HG02623 (cell line): ENCODE measurements at regions not wholly inside any gene's neighbourhood (a gene's known extent, or its start where the extent isn't known, plus 50 kb on each side); places are given as distances from the start of the nearest gene placed in this dataset.

ENCODE experiments used
- ATAC-seq: cut with Tn5 transposase; IDR thresholded peaks from one replicate; pipeline ENCODE4 v1.9.1; 2021; ENCODE audit warnings: moderate library complexity; ENCODE audit not compliant: unreplicated experiment

DNA sequence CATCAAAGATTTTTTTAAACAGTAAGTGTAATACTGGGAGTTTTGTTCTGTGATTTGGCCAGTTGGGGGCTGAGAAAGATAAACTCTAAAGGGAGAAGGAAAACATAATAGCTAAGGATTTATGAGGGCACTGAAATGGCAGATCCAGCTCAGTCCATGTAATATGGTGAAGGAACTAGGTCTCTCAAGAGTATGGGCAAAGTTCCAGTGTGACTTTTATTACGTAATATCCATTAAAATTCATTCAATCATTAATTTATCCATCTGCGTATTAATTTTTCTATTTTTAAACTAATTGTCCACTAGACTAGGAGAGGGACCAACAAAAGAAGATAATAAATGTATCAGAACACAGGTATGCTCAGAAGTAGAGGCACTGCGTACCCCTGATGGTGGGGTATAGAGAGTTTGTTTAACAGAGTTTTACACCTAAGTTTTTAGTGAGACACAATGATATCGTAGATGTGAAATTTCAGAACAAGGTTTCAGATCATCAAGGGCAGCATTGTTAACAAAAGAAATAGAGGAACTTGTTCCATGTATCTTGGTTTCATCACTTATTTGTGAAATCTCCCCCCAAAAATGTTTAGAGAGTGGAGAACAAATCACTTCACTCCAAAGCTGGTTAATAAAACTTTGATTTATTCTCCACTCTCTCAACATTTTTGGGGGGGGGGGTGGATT, 351.1 kb downstream of the GRXCR1 start:
- ATAC-seq, result no peak

DNA sequence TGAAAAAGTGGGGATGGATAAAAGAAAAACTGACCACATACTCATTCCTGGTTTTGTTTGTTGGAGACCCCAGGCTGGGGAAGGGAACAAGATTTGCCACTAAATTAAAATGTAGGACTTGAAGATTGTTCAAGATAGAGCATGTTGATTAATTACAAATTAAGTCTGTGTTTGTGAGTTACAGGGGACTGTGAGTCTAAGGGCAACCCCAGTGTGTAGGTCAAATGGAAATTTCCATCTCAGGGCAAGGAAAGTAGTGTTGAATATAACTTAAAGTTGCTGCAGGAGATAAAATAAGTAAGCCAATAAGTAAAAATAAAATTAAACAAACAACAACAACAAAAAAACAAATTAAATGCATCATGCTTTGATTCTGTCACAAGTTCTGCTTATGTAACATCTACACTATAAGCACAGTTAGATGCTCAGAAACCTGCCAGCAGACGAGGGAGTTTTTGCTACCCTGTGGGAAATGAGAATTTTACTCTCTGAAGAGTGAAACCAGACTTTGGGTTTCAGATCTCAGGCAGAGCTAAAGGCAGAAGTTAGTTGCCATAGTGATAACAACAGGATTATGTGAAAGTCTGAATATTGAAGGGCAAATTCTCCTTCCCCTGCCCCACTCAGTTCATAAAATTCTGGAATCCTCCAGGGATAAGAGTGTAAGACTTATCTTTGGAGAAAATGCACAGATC, 352.3 kb downstream of the GRXCR1 start:
- ATAC-seq, result peak; percentile 98

DNA sequence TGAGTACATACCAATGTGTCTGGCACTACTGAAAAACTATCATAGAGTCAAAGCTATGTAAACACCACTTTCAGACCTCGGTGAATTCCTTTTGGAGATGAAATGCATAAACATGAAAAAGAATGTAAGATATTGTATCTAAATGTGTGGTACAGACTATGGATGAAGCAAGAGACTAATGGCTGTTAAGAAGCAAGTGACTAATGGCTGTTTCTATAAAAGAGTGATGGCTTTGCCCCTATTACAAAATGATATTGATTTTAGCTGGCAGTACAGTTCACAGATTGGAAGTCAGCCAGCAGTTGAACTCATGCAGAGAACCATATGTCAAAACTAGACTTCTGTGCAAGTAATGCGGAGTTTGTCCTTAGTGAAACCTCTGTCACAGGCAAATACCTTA, 359.3 kb downstream of the GRXCR1 start:
- no peak for ATAC-seq

DNA sequence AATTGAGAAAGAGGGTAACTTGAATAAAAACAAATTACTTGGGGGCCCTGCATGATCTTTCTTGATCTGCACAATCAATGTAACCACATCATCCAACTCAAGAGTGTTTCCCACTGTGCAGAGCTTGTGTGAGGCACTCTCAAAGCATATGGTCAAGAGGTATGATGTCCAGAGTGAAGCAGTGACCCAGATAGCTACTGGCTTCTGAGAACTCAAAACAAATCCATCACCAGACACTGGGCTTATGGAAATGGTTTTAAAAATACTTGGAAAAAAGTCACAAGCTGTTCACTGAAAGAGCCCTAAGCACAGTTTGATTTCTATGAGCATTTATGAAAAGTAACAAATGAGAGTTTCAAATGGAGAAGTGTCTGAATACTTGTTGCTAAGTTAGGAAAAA, 361.0 kb downstream of the GRXCR1 start:
- ATAC-seq, result no peak

DNA sequence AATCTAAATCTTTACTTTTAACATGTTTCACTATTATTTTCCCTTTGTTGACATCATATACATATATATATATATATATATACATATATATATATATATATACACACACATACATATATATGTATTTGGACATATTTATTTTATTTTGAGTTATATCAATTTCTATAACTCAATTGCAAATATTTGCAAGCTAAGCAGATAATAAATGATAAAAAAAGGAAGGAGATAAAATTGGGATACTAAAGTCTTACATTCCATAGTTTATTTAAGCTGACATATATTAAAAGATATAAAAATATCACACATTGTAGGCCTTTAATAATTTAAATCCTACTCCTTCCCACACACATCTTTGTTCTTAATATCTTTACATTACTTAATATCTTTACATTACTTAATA, 372.2 kb downstream of the GRXCR1 start:
- no peak for ATAC-seq

DNA sequence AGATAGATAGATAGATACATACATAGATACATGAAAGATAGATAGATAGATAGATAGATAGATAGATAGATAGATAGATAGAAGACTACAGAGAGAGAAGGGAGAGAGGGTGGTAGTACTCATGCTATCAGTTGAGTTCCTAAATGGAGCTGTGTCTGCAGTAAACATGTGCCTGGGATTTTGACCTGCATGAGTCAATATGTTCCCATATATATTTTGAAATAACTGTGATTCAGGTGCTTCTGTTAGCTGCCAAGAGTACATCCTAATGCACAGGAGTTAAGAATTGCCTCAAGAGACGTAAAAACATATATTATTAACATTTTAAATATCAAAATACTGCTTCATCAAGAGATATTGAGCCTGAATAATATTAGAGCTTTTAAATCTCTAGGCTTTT, 379.4 kb downstream of the GRXCR1 start:
- no peak for ATAC-seq

DNA sequence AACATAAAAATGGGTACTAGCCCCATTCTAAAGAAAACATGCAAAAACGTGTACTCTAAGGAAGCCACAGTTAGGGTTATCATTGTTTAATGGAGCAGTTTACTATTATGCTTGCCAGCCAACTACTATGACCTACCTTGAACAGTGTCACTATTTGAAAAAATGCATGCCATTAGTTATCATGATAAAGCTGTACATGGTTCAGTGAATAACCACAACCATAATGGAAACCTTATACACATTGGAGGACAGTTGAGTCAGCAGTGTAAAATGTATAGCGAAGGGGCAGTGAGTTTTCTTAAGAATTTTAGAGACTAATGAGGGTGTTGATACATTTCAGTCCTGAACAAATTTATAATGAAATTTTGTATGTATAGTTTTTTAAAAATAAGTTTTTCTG, 381.9 kb downstream of the GRXCR1 start:
- no peak for ATAC-seq

DNA sequence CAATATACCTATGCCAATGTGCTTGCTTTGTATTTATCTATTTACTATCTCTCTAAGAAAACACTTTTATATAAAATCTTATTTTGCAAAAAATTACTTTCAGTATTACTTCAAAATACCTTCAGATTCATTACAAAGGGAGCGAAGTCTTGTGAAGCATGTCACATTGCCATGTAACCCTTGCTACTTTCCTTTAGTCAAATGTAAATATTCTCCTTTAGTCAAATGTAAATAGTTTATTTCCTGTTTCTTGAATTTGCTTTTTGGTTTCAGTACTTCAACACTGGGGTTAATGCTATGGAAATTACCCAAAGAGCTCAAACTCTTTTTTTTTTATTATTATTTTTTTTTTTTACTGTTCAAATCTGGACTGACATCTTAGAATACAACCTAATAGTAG, 383.3 kb downstream of the GRXCR1 start:
- ATAC-seq, result no peak

DNA sequence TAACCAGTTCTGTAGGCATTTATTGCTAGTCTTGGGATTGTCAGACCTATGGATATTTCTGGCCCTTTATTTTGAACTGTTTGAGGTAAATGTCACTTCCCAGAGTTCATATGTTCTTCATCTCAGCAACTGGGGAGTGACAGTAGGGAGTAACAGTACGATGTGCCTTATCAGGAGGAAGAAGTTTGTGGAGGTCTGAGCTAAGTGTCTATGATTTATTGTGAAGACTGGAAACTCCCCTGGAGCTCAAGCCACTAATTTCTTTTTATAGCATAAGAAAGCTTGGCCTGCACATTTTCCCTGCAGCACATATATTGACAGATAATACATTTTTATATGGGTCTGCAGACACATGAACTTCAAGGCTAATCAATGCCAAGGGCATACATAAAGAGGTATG, 383.8 kb downstream of the GRXCR1 start:
- ATAC-seq, result no peak

DNA sequence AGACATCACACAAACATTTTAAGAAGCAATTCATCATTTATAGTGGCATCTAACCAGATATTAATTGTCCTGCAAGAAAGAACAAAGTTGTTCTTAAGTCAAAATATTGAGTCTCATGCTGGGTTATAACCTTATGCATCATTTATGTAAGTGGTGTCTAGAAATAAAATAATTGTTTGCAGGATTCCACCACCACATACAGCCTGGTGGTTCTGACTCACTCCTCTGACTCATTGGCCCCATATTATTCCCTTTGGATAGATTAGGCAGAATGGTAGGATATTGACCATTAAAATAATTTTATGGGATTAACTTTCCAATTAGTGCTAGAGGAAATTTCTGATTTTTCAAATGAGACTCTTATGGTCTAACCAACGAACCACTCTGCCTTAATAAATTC, 384.5 kb downstream of the GRXCR1 start:
- ATAC-seq, result no peak

DNA sequence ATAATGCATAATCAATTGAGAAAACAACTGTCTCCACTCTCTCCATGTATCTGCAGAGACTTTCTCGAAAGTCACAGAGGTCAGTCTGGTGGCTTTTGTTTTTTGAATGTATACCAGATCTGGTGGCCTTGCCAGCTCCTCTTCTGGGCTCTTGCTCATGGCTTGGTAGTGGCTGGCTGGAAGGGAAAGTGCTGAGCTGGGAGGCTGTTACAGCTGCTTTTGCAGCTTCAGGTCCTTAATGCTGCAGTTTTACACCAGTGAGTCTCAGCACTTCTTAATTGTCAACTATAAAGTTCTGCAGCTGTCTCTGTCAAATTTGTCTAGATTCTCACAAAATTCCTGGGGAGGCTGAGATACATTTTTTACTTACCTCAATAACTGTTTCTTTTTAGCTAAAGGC, 390.0 kb downstream of the GRXCR1 start:
- ATAC-seq, result no peak

DNA sequence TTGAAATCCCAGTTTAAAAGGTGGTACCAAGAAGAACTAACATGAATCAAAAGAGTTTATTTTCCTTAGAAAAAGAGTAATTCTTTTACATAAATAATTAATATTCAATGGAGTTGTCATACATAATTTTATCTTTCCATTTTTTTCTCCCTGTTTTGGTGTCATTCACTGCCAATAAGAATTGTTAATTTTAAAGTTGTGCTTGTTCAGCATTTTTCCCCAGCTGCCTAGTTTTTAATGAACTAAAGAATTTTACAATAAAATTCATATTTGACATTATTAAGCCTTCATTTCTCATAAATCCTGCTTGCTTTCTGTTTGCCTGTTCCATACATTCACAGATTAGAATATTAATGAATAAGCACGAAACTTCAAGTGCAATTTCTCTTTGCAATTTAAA, 393.6 kb downstream of the GRXCR1 start:
- no peak for ATAC-seq

DNA sequence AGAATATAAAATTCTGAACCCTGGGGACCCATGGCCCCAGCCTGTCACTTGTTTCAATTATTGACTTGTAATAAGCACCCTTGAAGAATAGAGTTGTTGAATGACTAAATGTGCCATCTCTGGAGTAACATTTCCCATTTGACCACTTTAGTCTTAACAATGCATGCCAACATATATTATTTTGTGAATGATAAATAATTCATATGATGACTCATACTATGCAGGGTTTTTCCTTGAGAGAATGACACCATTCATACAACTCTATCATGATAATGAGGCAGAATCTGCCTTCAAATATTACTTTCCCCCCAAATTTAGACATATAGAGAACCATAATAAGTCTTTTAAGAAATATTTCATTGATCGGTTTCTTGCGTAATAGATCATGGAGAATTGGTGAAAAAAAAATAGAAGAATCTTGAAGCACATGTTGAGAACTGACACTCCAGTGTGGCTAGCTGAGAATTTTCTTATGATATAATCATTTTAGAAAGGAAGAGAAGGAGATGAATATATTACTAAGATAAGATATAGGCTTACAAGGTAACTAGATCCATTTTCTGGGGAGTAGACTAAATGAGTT, 404.5 kb downstream of the GRXCR1 start:
- ATAC-seq, result no peak

DNA sequence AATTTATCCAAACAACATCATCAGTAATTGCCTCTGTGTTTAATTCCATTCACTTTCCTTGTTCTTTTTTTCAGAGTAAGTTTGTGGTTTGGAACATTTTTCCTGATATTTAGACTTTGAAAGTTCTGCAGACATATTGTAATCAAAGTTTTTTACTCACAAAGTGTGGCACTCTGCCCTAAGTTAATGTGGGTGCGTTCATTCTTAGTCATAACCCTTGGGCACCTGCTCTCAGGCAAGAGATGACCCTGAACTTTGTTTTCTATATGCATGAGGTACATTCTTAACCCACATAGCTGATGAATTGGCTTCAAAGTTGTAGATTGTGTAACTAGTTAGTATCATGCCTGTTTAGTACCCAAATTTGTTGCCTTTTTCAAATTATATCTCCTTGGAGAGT, 424.3 kb downstream of the GRXCR1 start:
- ATAC-seq, result no peak

DNA sequence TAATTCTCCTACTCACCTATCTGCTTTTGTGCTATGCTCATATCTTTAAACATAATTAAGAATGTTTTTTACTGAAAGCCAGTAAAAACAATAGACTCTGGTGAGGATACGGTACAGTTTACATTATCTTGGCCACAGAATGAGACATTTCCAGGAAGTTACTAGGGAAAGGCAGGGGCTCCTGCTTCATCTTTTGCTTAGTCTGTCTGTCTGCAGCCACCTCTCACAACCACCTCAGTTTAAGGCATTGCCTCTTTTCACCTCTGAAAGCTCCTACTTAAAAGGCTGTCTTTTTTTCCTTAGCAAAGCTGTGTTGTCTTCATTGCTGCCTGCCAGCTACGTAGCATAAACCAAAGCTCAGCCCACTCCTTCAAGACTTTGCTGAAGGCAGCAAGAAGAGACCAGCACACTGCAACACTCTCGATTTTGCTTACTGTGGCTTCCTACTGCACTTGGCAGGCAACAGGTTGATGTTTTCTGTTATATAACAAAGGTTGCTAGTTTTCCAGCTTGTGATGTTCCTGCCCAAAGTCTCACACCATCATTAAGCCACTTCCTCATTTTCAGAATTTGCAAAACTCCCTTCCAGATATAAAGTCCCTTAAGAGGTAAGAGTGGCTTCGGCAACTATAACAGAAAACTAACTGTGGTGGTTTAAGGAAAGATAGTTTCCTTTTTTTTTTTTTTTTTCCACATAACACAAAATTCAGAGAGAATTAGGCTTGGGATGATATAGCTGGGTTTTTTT, 432.9 kb downstream of the GRXCR1 start:
- ATAC-seq, result no peak

DNA sequence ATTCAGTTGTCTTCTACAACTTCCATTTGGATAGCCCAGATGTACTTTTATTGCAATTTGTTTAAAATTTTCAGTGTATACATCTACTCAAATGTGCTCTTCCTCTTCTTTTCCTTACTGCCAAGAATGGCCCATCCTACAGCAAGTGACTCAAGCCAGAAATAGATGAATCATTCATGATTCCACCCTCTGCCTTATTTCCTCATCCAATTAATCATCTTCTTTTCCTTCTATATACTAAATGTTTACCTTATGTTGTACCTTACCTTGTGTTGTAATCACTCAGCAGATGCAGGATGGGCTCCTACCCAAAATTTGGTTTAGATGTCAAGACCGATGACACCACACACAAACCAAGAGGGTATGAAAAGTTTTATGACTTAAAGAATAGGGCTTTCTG, 437.8 kb downstream of the GRXCR1 start:
- no peak for ATAC-seq

DNA sequence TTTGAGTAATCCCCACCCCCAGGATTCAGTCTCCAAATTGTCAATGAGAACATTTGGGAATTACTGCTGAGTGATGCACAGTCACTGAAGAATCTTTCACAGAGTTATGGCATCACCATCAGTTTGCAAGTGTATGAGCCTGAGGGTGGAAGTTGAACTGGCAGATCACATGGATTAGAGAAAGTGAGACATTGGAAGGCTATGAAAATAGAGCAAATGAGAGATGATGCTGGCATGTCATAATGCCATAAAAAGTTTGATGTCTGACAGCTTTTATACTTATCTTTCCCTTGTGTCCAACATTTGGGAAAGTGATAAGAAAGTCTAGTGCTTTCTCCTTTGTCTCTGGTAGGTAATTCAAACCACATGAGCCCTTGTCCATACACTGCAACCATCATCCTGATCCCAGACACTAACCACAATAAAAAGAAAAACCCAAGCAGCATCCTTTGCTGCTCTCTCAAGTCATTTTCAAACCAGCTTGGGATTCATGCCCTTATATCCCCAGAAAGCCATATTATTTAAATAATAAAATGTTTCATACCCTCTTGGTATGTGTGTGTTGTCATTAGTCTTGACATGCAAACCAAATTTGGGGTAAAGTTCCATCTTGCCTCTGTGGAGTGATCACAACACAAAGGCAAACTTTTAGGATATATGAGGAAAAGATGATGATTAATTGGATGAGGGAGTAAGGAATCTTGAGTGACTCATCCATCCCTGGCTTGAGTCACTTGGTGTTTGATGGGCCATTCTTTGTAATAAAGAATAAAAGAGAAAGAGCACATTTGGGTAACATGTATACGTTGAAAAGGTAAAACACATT, 438.9 kb downstream of the GRXCR1 start:
- no peak for ATAC-seq

DNA sequence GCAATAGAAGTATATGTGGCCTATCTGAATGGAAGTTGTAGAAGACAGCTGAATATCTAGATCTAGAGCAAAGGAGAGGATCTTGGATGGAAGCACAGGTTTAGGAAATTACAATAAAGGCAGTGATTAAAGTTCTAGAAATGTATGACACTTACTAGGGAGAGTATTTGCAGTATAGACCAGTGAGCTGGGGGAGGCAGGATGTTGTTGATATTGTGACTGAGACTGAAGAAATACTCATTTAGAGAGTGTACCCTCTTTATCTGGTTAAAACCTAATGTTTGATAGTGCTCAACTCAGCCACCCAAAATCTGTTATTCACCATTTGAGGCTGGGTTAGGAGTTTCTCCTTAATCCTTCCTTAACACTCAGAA, 439.5 kb downstream of the GRXCR1 start:
- ATAC-seq, result no peak

DNA sequence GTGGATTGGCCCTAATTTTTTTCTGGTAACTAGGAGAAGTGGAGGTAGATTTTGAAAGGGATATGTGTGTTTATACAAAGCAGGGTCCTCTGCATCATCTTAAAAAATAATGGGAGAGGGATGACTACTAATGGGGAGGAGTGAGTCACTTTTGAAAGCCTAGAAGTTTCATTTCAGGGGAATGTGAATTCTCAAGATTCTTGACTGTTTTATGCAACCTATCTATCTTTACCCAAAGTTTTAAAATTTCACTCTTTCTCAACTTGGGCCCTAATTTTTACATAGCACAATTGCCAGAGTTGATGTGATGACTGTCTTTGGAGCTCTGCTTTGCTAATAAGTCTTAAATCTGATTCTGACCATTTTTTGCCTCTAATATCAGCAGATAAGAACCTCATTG, 445.2 kb downstream of the GRXCR1 start:
- ATAC-seq, result no peak

DNA sequence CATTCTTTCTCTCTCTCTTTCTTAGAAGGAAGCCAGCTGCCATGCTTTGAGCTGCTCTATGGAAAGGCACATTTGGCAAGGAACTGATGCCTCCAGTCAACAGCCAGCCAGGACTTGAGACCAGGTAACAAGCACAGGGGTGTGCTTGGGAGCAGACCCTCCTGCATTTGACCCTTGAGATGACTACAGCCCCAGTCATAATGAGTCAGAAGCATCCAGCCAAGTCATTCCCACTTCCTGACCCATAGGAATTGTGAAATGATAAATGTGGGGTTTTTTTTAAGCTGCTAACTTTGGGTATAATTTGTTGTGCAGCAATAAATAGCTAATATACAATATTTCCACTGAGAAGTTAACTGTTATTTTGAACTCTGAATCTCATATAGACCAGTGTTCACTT, 446.9 kb downstream of the GRXCR1 start:
- ATAC-seq, result no peak

DNA sequence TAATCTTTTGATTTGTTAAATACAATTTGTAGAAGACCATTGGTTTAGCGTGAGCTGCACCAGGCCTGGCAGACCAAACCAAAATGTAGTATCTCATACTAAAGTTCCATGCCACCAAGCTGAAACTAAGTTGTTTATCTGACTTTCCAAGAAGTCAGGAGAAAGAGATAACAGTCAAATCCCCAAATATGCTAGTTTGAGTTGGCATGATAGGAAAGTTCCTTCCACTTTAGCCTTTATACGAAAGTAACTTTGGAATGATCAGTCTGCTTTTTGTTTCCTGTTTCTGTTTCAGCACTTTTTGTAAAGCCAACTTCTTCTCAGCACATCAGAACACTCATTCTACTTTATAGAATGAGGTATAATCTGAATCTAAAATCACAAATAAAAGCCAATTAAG, 449.2 kb downstream of the GRXCR1 start:
- ATAC-seq, result no peak
